ENCODE measurements at regions not wholly inside any gene's neighbourhood (a gene's known extent, or its start where the extent isn't known, plus 50 kb on each side); places are given as distances from the start of the nearest gene placed in this dataset.
"Not testable (repeated sequence)": the region's sequence is repeated elsewhere in the genome, so short reads cannot be mapped to it uniquely, and the experiment has no call there.

GRCh38 chr5:124889486-124889825, 143.0 kb upstream of the ZNF608 start:
- Mint-ChIP-seq H3K36me3 (ENCODE audit: low read depth) (no peaks in the 10 kb centered on the region), H3K4me1 (ENCODE audit: low read depth) (no peaks in the 10 kb centered on the region), H3K27ac (no peak overlapping the region), H3K4me3 (no peak overlapping the region), H3K27me3 (ENCODE audit: insufficient read depth) (no peaks in the 10 kb centered on the region; the same call in 1 of the 2 replicates), H3K9me3 (peaks cover 7% of the 10 kb centered on the region)
- no peak for TF ChIP-seq CTCF (IDR thresholded peaks at IDR 0.05)
- DNase-seq, result no peak

GRCh38 chr5:124889850-124890249, 143.4 kb upstream of the ZNF608 start:
- Mint-ChIP-seq H3K9me3 (peaks cover 7% of the 10 kb centered on the region), H3K4me3 (no peak overlapping the region), H3K4me1 (ENCODE audit: low read depth) (no peaks in the 10 kb centered on the region), H3K27me3 (ENCODE audit: insufficient read depth) (no peaks in the 10 kb centered on the region; the same call in 1 of the 2 replicates), H3K27ac (no peak overlapping the region), H3K36me3 (ENCODE audit: low read depth) (no peaks in the 10 kb centered on the region)
- no peak for DNase-seq
- TF ChIP-seq CTCF (IDR thresholded peaks at IDR 0.05), result no peak

- H3K27ac Mint-ChIP-seq; H3K9me3 Mint-ChIP-seq; DNase-seq; H3K4me1 Mint-ChIP-seq (ENCODE audit: low read depth); H3K36me3 Mint-ChIP-seq (ENCODE audit: low read depth); H3K27me3 Mint-ChIP-seq (ENCODE audit: insufficient read depth); H3K4me3 Mint-ChIP-seq: not testable (repeated sequence)
These were observed 144.0 kb upstream of the ZNF608 start for GRCh38 chr5:124890442-124890841.

GRCh38 chr5:124891179-124891578, 144.7 kb upstream of the ZNF608 start:
- Mint-ChIP-seq H3K4me1 (ENCODE audit: low read depth) (no peaks in the 10 kb centered on the region), H3K27ac (no peak overlapping the region), H3K4me3 (no peak overlapping the region), H3K36me3 (ENCODE audit: low read depth) (no peaks in the 10 kb centered on the region), H3K27me3 (ENCODE audit: insufficient read depth) (no peaks in the 10 kb centered on the region; the same call in 1 of the 2 replicates), H3K9me3 (peaks cover 7% of the 10 kb centered on the region)
- DNase-seq, result no peak
- TF ChIP-seq CTCF (IDR thresholded peaks at IDR 0.05), result no peak

- no peak for DNase-seq
- no peak for TF ChIP-seq CTCF (IDR thresholded peaks at IDR 0.05)
- H3K9me3 Mint-ChIP-seq, result peaks cover 7% of the 10 kb centered on the region
- H3K4me1 Mint-ChIP-seq (ENCODE audit: low read depth), result no peaks in the 10 kb centered on the region
- H3K36me3 Mint-ChIP-seq (ENCODE audit: low read depth), result no peaks in the 10 kb centered on the region
- no peak overlapping the region for H3K4me3 Mint-ChIP-seq
- H3K27ac Mint-ChIP-seq, result no peak overlapping the region
- no peaks in the 10 kb centered on the region; the same call in 1 of the 2 replicates for H3K27me3 Mint-ChIP-seq (ENCODE audit: insufficient read depth)
These were observed 145.9 kb upstream of the ZNF608 start for GRCh38 chr5:124892185-124892848.

- Mint-ChIP-seq H3K27me3 (ENCODE audit: insufficient read depth) (no peaks in the 10 kb centered on the region), H3K9me3 (peaks cover 7% of the 10 kb centered on the region), H3K36me3 (ENCODE audit: low read depth) (no peaks in the 10 kb centered on the region), H3K4me3 (no peak overlapping the region), H3K27ac (no peak overlapping the region), H3K4me1 (ENCODE audit: low read depth) (no peaks in the 10 kb centered on the region)
- TF ChIP-seq CTCF (IDR thresholded peaks at IDR 0.05), result no peak
- DNase-seq, result no peak
These were observed 148.1 kb upstream of the ZNF608 start for GRCh38 chr5:124894541-124894940.

Data from HFFc6 (cell line).